ENCODE measurements at regions not wholly inside any gene's neighbourhood (a gene's known extent, or its start where the extent isn't known, plus 50 kb on each side); places are given as distances from the start of the nearest gene placed in this dataset.

DNA sequence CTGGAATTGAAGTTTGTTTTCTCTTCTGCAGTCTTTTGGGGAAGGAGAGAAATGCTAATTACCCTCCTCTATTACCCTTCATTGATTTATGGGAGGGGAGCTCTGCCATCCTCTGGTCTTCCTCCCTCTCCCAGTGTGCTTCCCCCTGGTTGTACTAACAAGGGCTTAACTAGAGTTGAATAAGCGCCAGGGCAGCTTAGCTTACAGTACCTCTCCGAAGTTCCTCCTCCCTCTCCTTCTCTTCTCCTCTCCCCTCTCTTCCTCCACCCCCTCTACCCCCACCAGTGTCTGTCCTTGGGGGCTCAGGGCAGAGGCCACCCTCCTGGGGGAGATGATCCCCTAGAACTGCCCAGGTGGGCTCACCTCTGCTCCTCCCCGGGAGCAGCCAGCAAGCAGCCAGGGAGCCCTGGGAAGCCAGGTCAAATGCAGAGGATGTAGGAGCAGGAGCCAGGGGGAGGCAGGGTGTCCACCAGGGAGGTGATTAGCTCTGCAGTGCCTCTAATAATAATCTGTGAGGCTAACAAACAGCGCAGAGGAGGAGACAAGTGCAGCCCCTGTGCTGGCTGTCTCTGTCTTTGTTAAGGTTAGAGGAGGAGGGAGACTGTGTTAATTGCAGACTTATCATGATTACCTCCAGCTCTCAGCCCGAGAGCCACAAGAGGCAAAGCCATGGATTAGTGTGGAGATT is 191.6 kb upstream of the CADM1 start:
- TF ChIP-seq CTCF (IDR thresholded peaks at IDR 0.05) (no peak), ZFX (IDR thresholded peaks at IDR 0.05; ENCODE audit: borderline replicate concordance) (no peak)
- H3K27ac ChIP-seq: no peak overlapping the region

- no peak overlapping the region for H3K27ac ChIP-seq
- TF ChIP-seq CTCF (IDR thresholded peaks at IDR 0.05): no peak
- no peak for TF ChIP-seq ZFX (IDR thresholded peaks at IDR 0.05; ENCODE audit: borderline replicate concordance)
Measured at GRCh38 chr11:115693002-115693401, 188.8 kb upstream of the CADM1 start.

- TF ChIP-seq CTCF (IDR thresholded peaks at IDR 0.05): no peak
- H3K27ac ChIP-seq: no peak overlapping the region
Measured at GRCh38 chr11:115691030-115691429, 186.8 kb upstream of the CADM1 start.

- no peak overlapping the region for H3K27ac ChIP-seq
- TF ChIP-seq CTCF (IDR thresholded peaks at IDR 0.05) (no peak), ZFX (IDR thresholded peaks at IDR 0.05; ENCODE audit: borderline replicate concordance) (no peak)
Measured at GRCh38 chr11:115687934-115688333, 183.7 kb upstream of the CADM1 start.

DNA sequence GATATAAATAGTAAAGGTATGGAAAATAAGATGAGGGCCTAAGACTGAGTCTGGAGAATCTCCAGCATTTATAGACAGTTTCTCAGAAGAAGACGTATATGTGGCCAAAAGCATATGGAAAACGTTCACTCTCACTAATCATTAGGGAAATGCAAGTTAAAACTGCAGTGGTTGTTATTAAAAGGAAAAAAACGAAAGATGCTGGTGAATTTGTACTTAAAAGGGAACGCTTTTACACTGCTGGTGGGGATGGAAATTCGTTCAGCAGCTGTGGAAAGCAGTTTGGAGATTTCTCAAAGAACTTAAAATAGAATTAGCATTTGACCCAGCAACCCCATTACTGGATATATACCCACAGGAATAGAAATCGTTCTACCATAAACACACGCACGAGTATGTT is 180.5 kb upstream of the CADM1 start:
- H3K27ac ChIP-seq: no peak overlapping the region
- TF ChIP-seq CTCF (IDR thresholded peaks at IDR 0.05) (no peak), ZFX (IDR thresholded peaks at IDR 0.05; ENCODE audit: borderline replicate concordance) (no peak)

DNA sequence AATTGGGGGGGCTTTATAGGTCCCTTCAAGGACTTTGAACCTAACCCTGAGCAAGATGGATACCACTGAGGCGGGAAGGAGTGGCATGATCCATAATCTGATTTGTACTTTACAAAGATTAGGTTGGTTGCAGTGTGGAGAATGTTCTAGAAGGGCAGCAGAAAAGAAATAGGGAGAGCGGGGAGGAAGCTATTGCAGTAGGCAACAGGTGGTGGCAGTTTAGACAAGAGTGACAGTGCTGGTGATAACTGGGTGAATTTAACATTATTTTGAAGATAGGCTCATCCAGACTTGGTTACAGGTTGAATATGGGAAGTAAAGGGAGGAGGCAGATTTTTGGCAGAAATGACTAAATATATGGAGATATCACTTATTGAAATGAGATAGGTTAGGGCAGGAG is 179.9 kb upstream of the CADM1 start:
- no peak for TF ChIP-seq ZFX (IDR thresholded peaks at IDR 0.05; ENCODE audit: borderline replicate concordance)
- no peak for TF ChIP-seq CTCF (IDR thresholded peaks at IDR 0.05)
- no peak overlapping the region for H3K27ac ChIP-seq

DNA sequence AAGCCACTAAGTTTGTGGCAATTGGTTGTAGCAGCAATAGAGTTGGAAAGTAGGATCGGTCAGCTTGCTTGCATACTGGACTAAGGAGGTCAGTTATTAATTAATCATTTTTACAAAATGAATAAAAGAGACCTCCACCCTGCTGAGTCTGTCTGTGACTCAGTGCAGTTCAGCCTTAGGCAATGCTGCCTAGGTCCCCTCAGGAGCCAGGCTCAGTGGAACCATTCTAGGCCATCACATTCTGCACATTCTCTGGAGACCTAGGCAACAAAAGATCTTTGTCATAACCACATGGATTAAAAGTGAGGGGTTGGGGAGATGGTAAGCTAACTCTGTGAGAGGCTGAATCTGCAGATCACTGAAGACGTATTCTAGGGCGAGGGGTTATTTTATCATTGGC is 178.7 kb upstream of the CADM1 start:
- TF ChIP-seq CTCF (IDR thresholded peaks at IDR 0.05) (no peak), ZFX (IDR thresholded peaks at IDR 0.05; ENCODE audit: borderline replicate concordance) (no peak)
- H3K27ac ChIP-seq: no peak overlapping the region

Measured in 22Rv1 (cell line).